AG09319 (cell line): ENCODE measurements at regions not wholly inside any gene's neighbourhood (a gene's known extent, or its start where the extent isn't known, plus 50 kb on each side); places are given as distances from the start of the nearest gene placed in this dataset.

Experiments used
- DNase-seq: peaks from one replicate; pipeline ENCODE4 v3.0.0-alpha.2; 2010; ENCODE audit warnings: low read depth; ENCODE audit errors: extremely low read depth
- CTCF ChIP-seq: IDR thresholded peaks from 2 replicates; pipeline ENCODE4 v1.5.1; 2011; ENCODE audit warnings: low read depth, mild to moderate bottlenecking, inconsistent platforms, low read length, moderate library complexity

GRCh38 chr4:8759987-8760386, 111.7 kb downstream of the HMX1 start:
- TF ChIP-seq CTCF: no peak
- DNase-seq: no peak

- DNase-seq: no peak
- no peak for TF ChIP-seq CTCF
Measured at GRCh38 chr4:8756816-8757215, 114.8 kb downstream of the HMX1 start.

GRCh38 chr4:8754634-8755589, 116.7 kb downstream of the HMX1 start:
- TF ChIP-seq CTCF: no peak
- DNase-seq: no peak

- no peak for DNase-seq
- no peak for TF ChIP-seq CTCF
Measured at GRCh38 chr4:8748236-8748575, 123.4 kb downstream of the HMX1 start.

GRCh38 chr4:8747467-8748235, 124.0 kb downstream of the HMX1 start:
- no peak for TF ChIP-seq CTCF
- DNase-seq: no peak

GRCh38 chr4:8746523-8747466, 124.8 kb downstream of the HMX1 start:
- no peak for TF ChIP-seq CTCF
- no peak for DNase-seq
